ENCODE measurements at regions not wholly inside any gene's neighbourhood (a gene's known extent, or its start where the extent isn't known, plus 50 kb on each side); places are given as distances from the start of the nearest gene placed in this dataset.

GRCh38 chr22:44402196-44403111 lies 89.7 kb upstream of the SHISAL1 start:
- ChIA-PET POLR2A (no interaction called here), CTCF (no interaction called here), RAD21 (ENCODE audit: low non-redundant PET in 1 of 2, low total read pairs in 2 of 2, uncharacterized antibody in 2 of 2, unreplicated experiment in 2 of 2) (no interaction called here)
- Histone ChIP-seq H3K27ac (ENCODE audit: low read depth, low read length) (no peak overlapping the region), H3K4me2 (ENCODE audit: low read length) (no peak overlapping the region), H3K9me3 (ENCODE audit: control insufficient read depth in 1 of 2, insufficient read depth in 1 of 2, low read depth in 1 of 2, low read length in 2 of 2) (no peaks in the 10 kb centered on the region), H3K36me3 (ENCODE audit: control insufficient read depth in 1 of 2, insufficient read depth in 2 of 2, low read length in 2 of 2) (no peaks in the 10 kb centered on the region), H2AFZ (ENCODE audit: low read depth, low read length, poor library complexity, severe bottlenecking) (no peak overlapping the region), H3K79me2 (ENCODE audit: insufficient read depth, low read length) (no peaks in the 10 kb centered on the region), H3K4me1 (ENCODE audit: control insufficient read depth in 1 of 2, insufficient read depth in 2 of 2, low read length in 2 of 2) (no peaks in the 10 kb centered on the region), H4K20me1 (ENCODE audit: insufficient read depth) (no peaks in the 10 kb centered on the region), H3K9me2 (ENCODE audit: insufficient read depth) (no peaks in the 10 kb centered on the region), H3K9ac (ENCODE audit: low read length) (no peak overlapping the region), H3K27me3 (ENCODE audit: insufficient read depth, low read length) (no peaks in the 10 kb centered on the region), H3K4me3 (replicated peaks in 1 of 2; ENCODE audit: low read depth in 1 of 2, low read length in 2 of 2) (no peak overlapping the region)
- BruUV-seq (replicated peaks) = no TSS peak
- intact Hi-C loops (cut with micrococcal nuclease) = no loop called here
- TF ChIP-seq JUND (IDR thresholded peaks at IDR 0.05) (no peak), TCF7L2 (IDR thresholded peaks at IDR 0.05; ENCODE audit: borderline replicate concordance, extremely low read depth, insufficient read depth, insufficient read length) (no peak), CBX3 (IDR thresholded peaks at IDR 0.05; ENCODE audit: low read depth) (no peak), CTCF (IDR thresholded peaks at IDR 0.05 in 2 of 3, conservative IDR thresholded peaks at IDR 0.05 in 1 of 3; ENCODE audit: borderline replicate concordance in 1 of 3, insufficient read depth in 1 of 3, low read depth in 2 of 3, low read length in 2 of 3) (no peak), ZBTB33 (IDR thresholded peaks at IDR 0.05; ENCODE audit: extremely low read depth, insufficient replicate concordance, low read length) (no peak), EZH2phosphoT487 (IDR thresholded peaks at IDR 0.05; ENCODE audit: borderline replicate concordance) (no peak), REST (IDR thresholded peaks at IDR 0.05; ENCODE audit: low read depth) (no peak)
- DNase-seq (ENCODE audit: low read depth, low spot score) = no peak
- ATAC-seq = no peak

Data from HCT116 (cell line).